ENCODE measurements at regions not wholly inside any gene's neighbourhood (a gene's known extent, or its start where the extent isn't known, plus 50 kb on each side); places are given as distances from the start of the nearest gene placed in this dataset.
"Not testable (repeated sequence)": the region's sequence is repeated elsewhere in the genome, so short reads cannot be mapped to it uniquely, and the experiment has no call there.

DNA sequence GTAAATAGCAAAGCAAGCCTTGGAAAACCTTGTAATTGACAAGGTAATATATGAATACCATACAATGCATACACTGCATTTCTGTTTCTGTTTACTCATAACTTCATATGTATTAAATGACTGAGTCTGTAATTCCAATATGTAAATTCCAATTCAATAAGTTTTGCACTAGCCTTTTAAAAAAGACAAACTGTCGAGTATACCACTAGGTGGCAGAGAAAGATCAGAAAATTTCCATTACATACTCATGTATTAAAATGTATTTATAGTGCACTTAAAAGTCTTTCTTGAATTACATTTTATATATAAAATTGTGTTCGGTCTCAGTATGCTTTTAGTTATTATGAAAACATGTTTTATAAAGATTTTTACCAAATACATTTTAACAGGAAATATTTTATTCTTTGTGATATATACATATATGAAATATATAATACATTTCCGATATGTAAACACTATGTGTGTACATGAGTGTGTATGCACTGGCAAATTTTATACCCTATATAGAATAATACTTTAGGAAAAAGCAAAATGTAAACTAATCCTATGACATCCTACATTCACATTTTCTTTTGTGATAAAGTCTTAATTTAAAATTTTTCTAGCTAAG lies 216.8 kb downstream of the VGLL3 start:
- Histone ChIP-seq H3K27ac (no peak overlapping the region), H3K36me3 (no peaks in the 10 kb centered on the region), H3K4me1 (no peaks in the 10 kb centered on the region), H3K9me3 (no peaks in the 10 kb centered on the region), H3K27me3 (no peaks in the 10 kb centered on the region), H3K4me3 (no peak overlapping the region)
- intact Hi-C loops (cut with DNase I): loop anchor here in 1 of 2 donors (5.0 kb wide), 1 partner anchor 393 kb away; no protein-coding TSS in a partner anchor
- ATAC-seq (no peak), DNase-seq (peak in 1 of 4 donors; percentile 55)
- TF ChIP-seq, protein P1, sequence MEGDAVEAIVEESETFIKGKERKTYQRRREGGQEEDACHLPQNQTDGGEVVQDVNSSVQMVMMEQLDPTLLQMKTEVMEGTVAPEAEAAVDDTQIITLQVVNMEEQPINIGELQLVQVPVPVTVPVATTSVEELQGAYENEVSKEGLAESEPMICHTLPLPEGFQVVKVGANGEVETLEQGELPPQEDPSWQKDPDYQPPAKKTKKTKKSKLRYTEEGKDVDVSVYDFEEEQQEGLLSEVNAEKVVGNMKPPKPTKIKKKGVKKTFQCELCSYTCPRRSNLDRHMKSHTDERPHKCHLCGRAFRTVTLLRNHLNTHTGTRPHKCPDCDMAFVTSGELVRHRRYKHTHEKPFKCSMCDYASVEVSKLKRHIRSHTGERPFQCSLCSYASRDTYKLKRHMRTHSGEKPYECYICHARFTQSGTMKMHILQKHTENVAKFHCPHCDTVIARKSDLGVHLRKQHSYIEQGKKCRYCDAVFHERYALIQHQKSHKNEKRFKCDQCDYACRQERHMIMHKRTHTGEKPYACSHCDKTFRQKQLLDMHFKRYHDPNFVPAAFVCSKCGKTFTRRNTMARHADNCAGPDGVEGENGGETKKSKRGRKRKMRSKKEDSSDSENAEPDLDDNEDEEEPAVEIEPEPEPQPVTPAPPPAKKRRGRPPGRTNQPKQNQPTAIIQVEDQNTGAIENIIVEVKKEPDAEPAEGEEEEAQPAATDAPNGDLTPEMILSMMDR (IDR thresholded peaks at IDR 0.05): peak; percentile 23 to 45

DNA sequence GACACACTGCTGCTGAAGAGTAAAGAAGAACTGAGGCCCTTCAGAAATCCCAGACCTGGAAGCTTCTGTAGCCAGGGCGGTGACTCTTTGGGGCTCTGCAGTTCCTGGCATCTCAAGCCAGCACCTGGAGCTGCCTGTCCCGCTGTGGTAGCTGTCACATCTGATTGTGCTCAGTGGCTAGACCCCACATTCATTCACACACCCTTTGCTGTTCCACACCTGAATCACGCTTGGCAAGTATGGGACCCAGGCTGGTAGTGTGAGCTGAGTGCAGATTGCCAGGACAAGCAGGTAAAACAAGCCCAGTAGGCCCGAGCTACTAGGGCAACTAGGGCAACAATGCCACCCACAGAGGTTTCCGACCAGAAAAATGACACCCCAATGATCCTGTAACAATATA lies 218.2 kb downstream of the VGLL3 start:
- intact Hi-C loops (cut with DNase I): loop anchor here in 1 of 2 donors (5.0 kb wide), 1 partner anchor 395 kb away; no protein-coding TSS in a partner anchor
- no peaks in the 10 kb centered on the region for H3K27me3 ChIP-seq
- TF ChIP-seq, protein P1 (IDR thresholded peaks at IDR 0.05): no peak
- H3K4me1 ChIP-seq: no peaks in the 10 kb centered on the region
- no peak overlapping the region for H3K4me3 ChIP-seq
- H3K9me3 ChIP-seq: no peaks in the 10 kb centered on the region
- ATAC-seq (no peak), DNase-seq (no peak)
- H3K27ac ChIP-seq: no peak overlapping the region
- H3K36me3 ChIP-seq: no peaks in the 10 kb centered on the region

GRCh38 chr3:86771741-86772512 lies 219.0 kb downstream of the VGLL3 start:
- no peaks in the 10 kb centered on the region for H3K27me3 ChIP-seq
- no peaks in the 10 kb centered on the region for H3K9me3 ChIP-seq
- H3K4me1 ChIP-seq: no peaks in the 10 kb centered on the region
- no peaks in the 10 kb centered on the region for H3K36me3 ChIP-seq
- no peak overlapping the region for H3K4me3 ChIP-seq
- TF ChIP-seq, protein P1 (IDR thresholded peaks at IDR 0.05): no peak
- no peak overlapping the region for H3K27ac ChIP-seq
- peak in 1 of 4 donors; percentile 58 for DNase-seq
- intact Hi-C loops (cut with DNase I): loop anchor here in 1 of 2 donors (5.0 kb wide), 1 partner anchor 395 kb away; no protein-coding TSS in a partner anchor
- ATAC-seq: no peak

DNA sequence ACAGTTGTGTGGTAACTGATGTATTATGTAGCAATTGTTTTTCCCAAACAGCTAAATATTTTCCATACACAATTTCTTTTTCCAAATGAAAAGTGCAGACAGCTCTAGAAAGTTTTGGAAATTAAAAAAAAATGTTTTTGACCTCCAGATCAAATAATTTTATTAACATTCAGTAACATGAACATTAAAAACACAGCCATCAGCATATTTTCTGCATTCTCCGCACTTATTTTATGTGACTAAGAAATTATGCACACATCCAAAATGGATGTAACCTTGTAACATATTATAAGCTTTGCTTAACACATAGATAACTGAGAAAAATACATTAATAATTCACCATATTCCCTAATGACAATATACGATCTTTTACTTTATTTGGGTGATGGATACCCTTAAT lies 224.6 kb downstream of the VGLL3 start:
- no peak overlapping the region for H3K4me3 ChIP-seq
- H3K36me3 ChIP-seq: no peaks in the 10 kb centered on the region
- TF ChIP-seq, protein P1 (IDR thresholded peaks at IDR 0.05): no peak
- H3K4me1 ChIP-seq: no peaks in the 10 kb centered on the region
- H3K9me3 ChIP-seq: no peaks in the 10 kb centered on the region
- no peak for ATAC-seq
- intact Hi-C loops (cut with DNase I): no loop called here
- no peak for DNase-seq
- no peak overlapping the region for H3K27ac ChIP-seq
- H3K27me3 ChIP-seq: no peaks in the 10 kb centered on the region

GRCh38 chr3:86757322-86758179 lies 233.4 kb downstream of the VGLL3 start:
- H3K27me3 ChIP-seq; ATAC-seq; H3K4me1 ChIP-seq; H3K4me3 ChIP-seq; H3K27ac ChIP-seq; intact Hi-C loops (cut with DNase I); H3K36me3 ChIP-seq: not testable (repeated sequence)
- peaks cover 0 to 18% of the 10 kb centered on the region in 2 donors for H3K9me3 ChIP-seq
- peak in 1 of 4 donors; percentile 54 for DNase-seq

Measured in left lung (tissue), 4 donors.